ENCODE measurements at regions not wholly inside any gene's neighbourhood (a gene's known extent, or its start where the extent isn't known, plus 50 kb on each side); places are given as distances from the start of the nearest gene placed in this dataset.

- DNase-seq: no peak
- no peak for ATAC-seq (replicated peaks)
- Mint-ChIP-seq H3K4me3 (no peak overlapping the region), H3K36me3 (ENCODE audit: insufficient read depth) (no peaks in the 10 kb centered on the region), H3K27me3 (peaks cover 30 to 43% of the 10 kb centered on the region in 2 donors), H3K9me3 (no peaks in the 10 kb centered on the region), H3K4me1 (ENCODE audit: low read depth in 2 of 2) (no peaks in the 10 kb centered on the region), H3K27ac (no peak overlapping the region)
Measured at GRCh38 chr3:132788301-132788671, 66.1 kb upstream of the NPHP3 start.

- DNase-seq (no peak), ATAC-seq (replicated peaks) (no peak)
- no peaks in the 10 kb centered on the region for H3K9me3 Mint-ChIP-seq
- no peaks in the 10 kb centered on the region for H3K36me3 Mint-ChIP-seq (ENCODE audit: insufficient read depth)
- no peaks in the 10 kb centered on the region for H3K4me1 Mint-ChIP-seq (ENCODE audit: low read depth in 2 of 2)
- H3K4me3 Mint-ChIP-seq: no peak overlapping the region
- H3K27ac Mint-ChIP-seq: no peak overlapping the region
- peaks cover 25 to 37% of the 10 kb centered on the region in 2 donors for H3K27me3 Mint-ChIP-seq
Measured at GRCh38 chr3:132787616-132788300, 65.5 kb upstream of the NPHP3 start.

DNA sequence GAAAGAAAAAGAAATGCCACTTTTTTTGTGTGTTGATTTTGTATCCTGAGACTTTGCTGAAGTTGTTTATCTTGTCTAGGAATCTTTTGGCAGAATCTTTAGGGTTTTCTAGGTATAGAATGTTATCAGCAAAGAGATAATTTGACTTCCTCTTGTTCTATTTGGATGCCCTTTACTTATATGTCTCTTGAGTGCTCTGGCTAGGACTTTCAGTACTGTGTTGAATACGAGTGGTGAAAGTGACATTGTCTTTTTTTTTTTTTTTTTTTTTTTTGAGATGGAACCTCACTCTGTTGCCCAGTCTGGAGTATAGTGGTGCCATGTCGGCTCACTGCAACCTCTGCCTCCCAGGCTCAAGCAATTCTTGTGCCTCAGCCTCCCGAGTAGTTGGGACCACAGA is 64.7 kb upstream of the NPHP3 start:
- no peak for ATAC-seq (replicated peaks)
- Mint-ChIP-seq H3K27me3 (peaks cover 20 to 36% of the 10 kb centered on the region in 2 donors), H3K4me1 (ENCODE audit: low read depth in 2 of 2) (no peaks in the 10 kb centered on the region), H3K27ac (no peak overlapping the region), H3K36me3 (ENCODE audit: insufficient read depth) (no peaks in the 10 kb centered on the region), H3K9me3 (no peaks in the 10 kb centered on the region), H3K4me3 (no peak overlapping the region)
- DNase-seq: no peak

- no peak for ATAC-seq (replicated peaks)
Measured at GRCh38 chr3:132785292-132785691, 63.1 kb upstream of the NPHP3 start.

GRCh38 chr3:132784502-132785025 is 62.4 kb upstream of the NPHP3 start:
- Mint-ChIP-seq H3K4me1 (ENCODE audit: low read depth in 2 of 2) (no peaks in the 10 kb centered on the region), H3K27me3 (peaks cover 7 to 19% of the 10 kb centered on the region in 2 donors), H3K9me3 (no peaks in the 10 kb centered on the region), H3K36me3 (ENCODE audit: insufficient read depth) (no peaks in the 10 kb centered on the region), H3K4me3 (no peak overlapping the region), H3K27ac (no peak overlapping the region)
- ATAC-seq (replicated peaks): no peak
- DNase-seq: no peak

More at GRCh38 chr3:132785292-132785691, 63.1 kb upstream of the NPHP3 start:
- Mint-ChIP-seq H3K27ac (no peak overlapping the region), H3K27me3 (peaks cover 7 to 20% of the 10 kb centered on the region in 2 donors), H3K4me3 (no peak overlapping the region), H3K9me3 (no peaks in the 10 kb centered on the region), H3K4me1 (ENCODE audit: low read depth in 2 of 2) (no peaks in the 10 kb centered on the region), H3K36me3 (ENCODE audit: insufficient read depth) (no peaks in the 10 kb centered on the region)
- no peak for DNase-seq

DNA sequence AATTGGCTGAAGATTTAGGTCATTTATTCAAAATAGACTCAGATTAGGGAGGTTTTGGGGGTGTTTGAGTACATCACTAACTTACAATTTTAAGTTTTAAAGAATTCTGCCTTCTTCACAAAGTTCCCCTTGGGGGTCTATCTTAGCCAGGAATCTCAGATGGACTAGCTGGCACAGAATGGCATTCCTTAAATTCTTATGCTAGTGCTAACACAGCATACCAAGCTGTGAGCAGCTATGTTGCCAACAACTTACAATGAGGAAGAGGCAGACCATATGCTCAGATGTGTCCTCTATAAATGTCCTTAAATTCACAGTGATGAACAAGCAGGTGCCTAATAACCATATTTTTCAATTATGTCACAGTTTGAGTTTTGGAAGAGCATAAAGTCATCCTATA is 60.9 kb upstream of the NPHP3 start:
- no peak for ATAC-seq (replicated peaks)
- H3K4me3 Mint-ChIP-seq: no peak overlapping the region
- no peaks in the 10 kb centered on the region for H3K9me3 Mint-ChIP-seq
- H3K27me3 Mint-ChIP-seq: peaks cover 7 to 19% of the 10 kb centered on the region in 2 donors
- no peak overlapping the region for H3K27ac Mint-ChIP-seq
- no peak for DNase-seq
- no peaks in the 10 kb centered on the region for H3K36me3 Mint-ChIP-seq (ENCODE audit: insufficient read depth)
- H3K4me1 Mint-ChIP-seq (ENCODE audit: low read depth in 2 of 2): no peaks in the 10 kb centered on the region

DNA sequence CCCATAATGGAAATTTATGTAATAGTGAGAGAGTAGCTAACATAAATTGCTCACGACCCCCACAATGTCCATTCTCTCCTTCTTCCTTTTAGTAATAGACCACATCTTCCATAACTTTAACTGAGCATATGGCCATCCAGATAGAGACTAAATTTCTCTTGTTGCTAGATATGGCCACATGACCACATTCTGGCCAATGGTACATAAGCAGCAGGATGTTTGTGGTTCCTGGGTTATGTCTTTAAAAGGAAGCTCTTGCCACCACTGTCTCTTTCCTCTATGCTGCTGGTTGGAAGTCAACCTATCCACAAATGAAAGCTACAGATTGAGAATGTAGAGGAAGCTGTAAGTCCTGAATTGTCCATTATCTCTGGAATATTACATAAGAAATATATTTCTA is 59.7 kb upstream of the NPHP3 start:
- DNase-seq: no peak
- Mint-ChIP-seq H3K27ac (no peak overlapping the region), H3K36me3 (ENCODE audit: insufficient read depth) (no peaks in the 10 kb centered on the region), H3K9me3 (no peaks in the 10 kb centered on the region), H3K4me3 (no peak overlapping the region), H3K4me1 (ENCODE audit: low read depth in 2 of 2) (no peaks in the 10 kb centered on the region), H3K27me3 (peaks cover 7 to 9% of the 10 kb centered on the region in 2 donors)
- ATAC-seq (replicated peaks): no peak

DNA sequence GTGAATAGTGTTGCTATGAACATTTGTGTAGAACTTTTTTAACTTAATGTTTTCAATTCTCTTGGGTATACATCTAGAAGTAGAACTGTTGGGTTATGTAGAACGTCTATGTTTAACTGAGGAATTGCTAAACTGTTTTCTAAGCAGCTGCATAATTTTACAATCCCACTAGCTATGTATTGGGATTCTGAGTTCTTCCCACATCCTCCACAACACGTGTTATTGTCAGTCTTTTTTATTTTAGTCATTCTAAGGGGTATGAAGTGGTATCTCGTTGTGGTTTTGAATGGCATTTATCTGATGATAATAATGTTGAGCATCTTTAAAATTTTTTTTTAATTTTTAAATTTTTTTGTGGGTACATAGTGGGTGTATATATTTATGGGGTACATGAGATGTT is 55.0 kb upstream of the NPHP3 start:
- H3K9me3 Mint-ChIP-seq: no peaks in the 10 kb centered on the region
- ATAC-seq (replicated peaks) (no peak), DNase-seq (no peak)
- H3K36me3 Mint-ChIP-seq (ENCODE audit: insufficient read depth): peaks cover 3% of the 10 kb centered on the region
- H3K4me3 Mint-ChIP-seq: no peak overlapping the region
- no peak overlapping the region for H3K27ac Mint-ChIP-seq
- peaks cover 0 to 8% of the 10 kb centered on the region in 2 donors for H3K27me3 Mint-ChIP-seq
- H3K4me1 Mint-ChIP-seq (ENCODE audit: low read depth in 2 of 2): no peaks in the 10 kb centered on the region

DNA sequence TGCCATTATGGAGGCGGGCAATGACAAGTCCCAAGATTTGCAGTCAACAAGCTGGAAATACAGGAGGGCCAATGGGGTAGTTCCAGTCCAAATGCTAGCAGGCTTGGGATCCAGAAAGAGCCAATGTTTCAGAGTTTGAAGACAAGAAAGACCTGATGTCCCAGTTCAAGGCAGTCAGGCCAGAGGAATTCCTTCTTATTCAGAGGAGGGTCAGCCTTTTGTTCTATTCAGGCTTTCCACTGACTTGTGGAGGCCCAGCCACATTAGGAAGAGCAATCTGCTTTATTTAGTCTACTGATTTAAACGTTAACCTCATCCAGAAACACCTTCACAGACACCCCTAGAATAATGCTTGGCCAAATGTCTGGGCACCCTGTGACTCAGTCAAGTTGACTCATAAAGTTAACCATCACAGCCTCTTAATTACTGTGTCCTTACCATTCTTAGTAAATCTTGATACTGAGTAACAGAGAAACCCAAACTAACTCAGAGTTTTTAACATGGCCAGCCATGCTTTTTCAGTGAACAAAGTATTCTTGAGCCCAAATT is 50.9 kb upstream of the NPHP3 start:
- ATAC-seq (replicated peaks): no peak
- Mint-ChIP-seq H3K4me3 (no peak overlapping the region), H3K27ac (no peak overlapping the region), H3K27me3 (peaks cover 20 to 39% of the 10 kb centered on the region in 2 donors), H3K4me1 (ENCODE audit: low read depth in 2 of 2) (no peaks in the 10 kb centered on the region), H3K9me3 (no peaks in the 10 kb centered on the region), H3K36me3 (ENCODE audit: insufficient read depth) (peaks cover 3% of the 10 kb centered on the region)
- DNase-seq: no peak

DNA sequence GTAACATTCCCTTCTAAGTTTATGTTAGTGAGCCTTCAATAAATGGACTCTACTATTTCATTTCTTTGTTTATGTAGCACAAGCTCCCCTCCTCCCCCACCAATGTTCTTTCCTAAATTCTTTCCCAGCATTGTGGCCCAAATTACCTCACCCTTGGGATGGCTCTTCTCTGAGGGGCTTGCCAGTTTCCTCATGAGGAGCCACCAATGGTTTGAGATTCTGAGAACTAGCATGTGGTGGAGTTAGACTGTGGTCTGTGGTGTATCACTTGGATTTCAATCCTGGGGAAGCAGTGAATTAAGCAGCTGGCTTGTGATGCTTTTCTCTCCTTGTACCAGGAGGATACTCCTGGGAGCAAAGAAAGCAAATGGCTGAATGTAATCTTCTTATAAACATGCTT is 50.0 kb upstream of the NPHP3 start:
- ATAC-seq (replicated peaks) (no peak), DNase-seq (no peak)
- Mint-ChIP-seq H3K36me3 (ENCODE audit: insufficient read depth) (peaks cover 3% of the 10 kb centered on the region), H3K4me1 (ENCODE audit: low read depth in 2 of 2) (no peaks in the 10 kb centered on the region), H3K27me3 (peaks cover 28 to 47% of the 10 kb centered on the region in 2 donors), H3K9me3 (no peaks in the 10 kb centered on the region), H3K4me3 (no peak overlapping the region), H3K27ac (no peak overlapping the region)

All from effector memory CD8-positive, alpha-beta T cell (primary cell).